Sigmoid colon (tissue), 3 donors: ENCODE measurements at regions not wholly inside any gene's neighbourhood (a gene's known extent, or its start where the extent isn't known, plus 50 kb on each side); places are given as distances from the start of the nearest gene placed in this dataset.
"Not testable (repeated sequence)": the region's sequence is repeated elsewhere in the genome, so short reads cannot be mapped to it uniquely, and the experiment has no call there.

Source experiments
- CTCF ChIP-seq, 4 experiments: fragments of 450-650 bp in 3 of 4; fragments of 200-600 bp in 1 of 4; IDR thresholded peaks; one replicate each; pipeline ENCODE4 v1.5.1; 2016 to 2019; ENCODE audit warnings: antibody characterized with exemption in 4 of 4, mild to moderate bottlenecking in 3 of 4, moderate library complexity in 2 of 4
- POLR2A ChIP-seq, 2 donors: fragments of 450-650 bp; IDR thresholded peaks; one replicate each; pipeline ENCODE4 v1.6.1; 2016; ENCODE audit warnings: antibody characterized with exemption in 2 of 2, mild to moderate bottlenecking in 2 of 2, moderate library complexity in 2 of 2

DNA sequence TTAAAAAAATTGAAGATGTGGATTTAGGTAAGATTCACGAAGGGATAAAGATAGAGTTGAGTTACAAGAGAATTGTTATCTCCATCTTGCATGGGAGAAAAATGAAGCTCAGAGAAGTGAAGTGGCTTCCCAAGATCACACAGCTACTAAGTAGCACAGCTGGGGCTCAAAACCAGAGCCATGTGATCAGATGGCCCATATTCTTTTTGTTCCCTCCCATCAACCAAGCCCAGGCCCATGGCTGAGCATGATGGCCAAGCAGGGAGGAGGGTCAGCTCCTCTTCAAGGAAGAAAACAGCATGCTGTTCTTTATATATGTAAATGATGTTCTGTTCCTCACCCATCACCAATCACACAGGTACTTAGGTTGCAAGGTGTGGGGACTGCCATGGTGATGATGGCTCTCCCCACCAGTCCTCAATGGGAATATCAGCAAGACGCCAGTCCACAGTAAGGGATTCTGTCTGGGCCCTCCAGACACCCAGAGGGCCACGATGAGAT, 56.5 kb upstream of the RABL2A start:
- not testable (repeated sequence) for TF ChIP-seq CTCF, POLR2A (IDR thresholded peaks at IDR 0.05)
